ENCODE measurements at regions not wholly inside any gene's neighbourhood (a gene's known extent, or its start where the extent isn't known, plus 50 kb on each side); places are given as distances from the start of the nearest gene placed in this dataset.

GRCh38 chr20:6693178-6693807 lies 74.2 kb upstream of the BMP2 start:
- no peak for DNase-seq (ENCODE audit: low spot score)

GRCh38 chr20:6692566-6693173 lies 74.8 kb upstream of the BMP2 start:
- no peak for DNase-seq (ENCODE audit: low spot score)

- DNase-seq (ENCODE audit: low spot score): no peak
These were observed 76.0 kb upstream of the BMP2 start for GRCh38 chr20:6691516-6691915.

- no peak for DNase-seq (ENCODE audit: low spot score)
These were observed 78.0 kb upstream of the BMP2 start for GRCh38 chr20:6689339-6689973.

- DNase-seq (ENCODE audit: low spot score): no peak
These were observed 81.3 kb upstream of the BMP2 start for GRCh38 chr20:6686171-6686570.

GRCh38 chr20:6685626-6686025 lies 81.9 kb upstream of the BMP2 start:
- DNase-seq (ENCODE audit: low spot score): no peak

GRCh38 chr20:6685181-6685582 lies 82.3 kb upstream of the BMP2 start:
- no peak for DNase-seq (ENCODE audit: low spot score)

GRCh38 chr20:6683021-6683977 lies 84.2 kb upstream of the BMP2 start:
- no peak for DNase-seq (ENCODE audit: low spot score)

- DNase-seq (ENCODE audit: low spot score): no peak
These were observed 86.6 kb upstream of the BMP2 start for GRCh38 chr20:6680854-6681253.

- no peak for DNase-seq (ENCODE audit: low spot score)
These were observed 87.0 kb upstream of the BMP2 start for GRCh38 chr20:6680441-6680840.

- DNase-seq (ENCODE audit: low spot score): no peak
These were observed 88.4 kb upstream of the BMP2 start for GRCh38 chr20:6679086-6679485.

GRCh38 chr20:6678101-6678500 lies 89.4 kb upstream of the BMP2 start:
- no peak for DNase-seq (ENCODE audit: low spot score)

GRCh38 chr20:6674831-6675230 lies 92.7 kb upstream of the BMP2 start:
- DNase-seq (ENCODE audit: low spot score): no peak

GRCh38 chr20:6673071-6673470 lies 94.4 kb upstream of the BMP2 start:
- DNase-seq (ENCODE audit: low spot score): no peak

- no peak for DNase-seq (ENCODE audit: low spot score)
These were observed 95.7 kb upstream of the BMP2 start for GRCh38 chr20:6671829-6672228.

- no peak for DNase-seq (ENCODE audit: low spot score)
These were observed 98.9 kb upstream of the BMP2 start for GRCh38 chr20:6668546-6668945.

- DNase-seq (ENCODE audit: low spot score): no peak
These were observed 101.7 kb upstream of the BMP2 start for GRCh38 chr20:6665621-6666355.

GRCh38 chr20:6665161-6665560 lies 102.3 kb upstream of the BMP2 start:
- no peak for DNase-seq (ENCODE audit: low spot score)

GRCh38 chr20:6664574-6664973 lies 102.9 kb upstream of the BMP2 start:
- DNase-seq (ENCODE audit: low spot score): no peak

GRCh38 chr20:6663751-6664388 lies 103.6 kb upstream of the BMP2 start:
- DNase-seq (ENCODE audit: low spot score): no peak

- DNase-seq (ENCODE audit: low spot score): no peak
These were observed 104.4 kb upstream of the BMP2 start for GRCh38 chr20:6663104-6663503.

Measured in hematopoietic multipotent progenitor cell treated with erythropoietin and hydrocortisone succinate and interleukin-3 and kit ligand, for 15 days (in vitro differentiated cells).